Neural cell (in vitro differentiated cells): ENCODE measurements at regions not wholly inside any gene's neighbourhood (a gene's known extent, or its start where the extent isn't known, plus 50 kb on each side); places are given as distances from the start of the nearest gene placed in this dataset.

Source experiments
- H2AFZ ChIP-seq: fragments of 200-600, 300-800 bp; sonication (generic), shearing (Covaris generic); 2 replicates; pipeline ENCODE4 v1.6.0; 2014; ENCODE audit warnings: low read depth, mild to moderate bottlenecking, antibody characterized with exemption, low read length, moderate library complexity
- H3F3A ChIP-seq: fragments of 200-600 bp; shearing (Covaris generic); 2 replicates; pipeline ENCODE4 v1.6.1; 2016; ENCODE audit warnings: mild to moderate bottlenecking, moderate library complexity, mixed read lengths, antibody characterized with exemption, low read length; ENCODE audit not compliant: insufficient read depth, poor library complexity, severe bottlenecking
- H3K27ac ChIP-seq: fragments of 200-600, 300-800 bp; sonication (generic), shearing (Covaris generic); 2 replicates; pipeline ENCODE4 v1.5.1; 2014; ENCODE audit warnings: mild to moderate bottlenecking, low read length, moderate library complexity
- H3K27me3 ChIP-seq: fragments of 300-800, 200-600 bp; sonication (generic), shearing (Covaris generic); 2 replicates; pipeline ENCODE4 v1.6.0; 2014; ENCODE audit warnings: mild to moderate bottlenecking, low read depth, low read length, moderate library complexity; ENCODE audit not compliant: insufficient read depth
- H3K36me3 ChIP-seq: fragments of 300-800, 200-600 bp; sonication (generic), shearing (Covaris generic); 2 replicates; pipeline ENCODE4 v1.5.1; 2014; ENCODE audit warnings: mild to moderate bottlenecking, antibody characterized with exemption, low read length, moderate library complexity; ENCODE audit not compliant: insufficient read depth
- H3K4me2 ChIP-seq: fragments of 300-800, 200-600 bp; sonication (generic), shearing (Covaris generic); 2 replicates; pipeline ENCODE4 v1.6.0; 2014; ENCODE audit warnings: mild to moderate bottlenecking, low read length
- H3K4me3 ChIP-seq: fragments of 300-800, 200-600 bp; sonication (generic), shearing (Covaris generic); 2 replicates; pipeline ENCODE4 v1.5.1; 2014; ENCODE audit warnings: mild to moderate bottlenecking, low read length, moderate library complexity
- H3K79me2 ChIP-seq: fragments of 200-600 bp; shearing (Covaris generic); replicated peaks from 2 replicates; pipeline ENCODE4 v1.6.0; 2014; ENCODE audit warnings: mild to moderate bottlenecking, low read length, moderate library complexity; ENCODE audit not compliant: insufficient read depth
- H3K9ac ChIP-seq: fragments of 300-800, 200-600 bp; sonication (generic), shearing (Covaris generic); 2 replicates; pipeline ENCODE4 v1.6.1; 2016; ENCODE audit warnings: mild to moderate bottlenecking, low read length, mixed read lengths
- H3K9me2 ChIP-seq: fragments of 200-600 bp; shearing (Covaris generic); 2 replicates; pipeline ENCODE4 v1.6.1; 2016; ENCODE audit warnings: mild to moderate bottlenecking, low read length, mixed read lengths; ENCODE audit not compliant: insufficient read depth
- H3K9me3 ChIP-seq: fragments of 200-600, 300-800 bp; sonication (generic), shearing (Covaris generic); 2 replicates; pipeline ENCODE4 v1.6.1; 2016; ENCODE audit warnings: mild to moderate bottlenecking, mixed run types, low read length, moderate library complexity, mixed read lengths
- H4K20me1 ChIP-seq: fragments of 200-600 bp; shearing (Covaris generic); 2 replicates; pipeline ENCODE4 v1.6.1; 2016; ENCODE audit warnings: mild to moderate bottlenecking, mixed run types; ENCODE audit not compliant: insufficient read depth
- CTCF ChIP-seq: fragments of 450-650 bp; IDR thresholded peaks from 2 replicates; pipeline ENCODE4 v1.5.1; 2014; ENCODE audit warnings: antibody characterized with exemption, mild to moderate bottlenecking, moderate library complexity; ENCODE audit not compliant: poor library complexity, severe bottlenecking
- EP300 ChIP-seq: fragments of 450-650 bp; conservative IDR thresholded peaks from 2 replicates; pipeline ENCODE4 v1.6.1; 2014; ENCODE audit warnings: antibody characterized with exemption, mild to moderate bottlenecking, moderate library complexity; ENCODE audit not compliant: poor library complexity, severe bottlenecking
- EZH2 ChIP-seq: fragments of 200-600, 300-800 bp; shearing (Covaris generic), sonication (generic); IDR thresholded peaks from 2 replicates; pipeline ENCODE4 v1.6.1; 2014; ENCODE audit warnings: antibody characterized with exemption, low read length, borderline replicate concordance, mild to moderate bottlenecking; ENCODE audit not compliant: insufficient read depth, poor library complexity, severe bottlenecking
- MXI1 ChIP-seq: fragments of 450-650 bp; conservative IDR thresholded peaks from 2 replicates; pipeline ENCODE4 v1.6.1; 2014; ENCODE audit warnings: antibody characterized with exemption, mild to moderate bottlenecking; ENCODE audit not compliant: poor library complexity, severe bottlenecking
- POLR2AphosphoS5 ChIP-seq: IDR thresholded peaks from 2 replicates; pipeline ENCODE4 v1.6.1; 2012
- RAD21 ChIP-seq: fragments of 450-650 bp; conservative IDR thresholded peaks from 2 replicates; pipeline ENCODE4 v1.6.1; 2014; ENCODE audit warnings: antibody characterized with exemption, mild to moderate bottlenecking, moderate library complexity
- REST ChIP-seq: IDR thresholded peaks from 2 replicates; pipeline ENCODE4 v1.6.1; 2012; ENCODE audit warnings: borderline replicate concordance
- SMC3 ChIP-seq: fragments of 450-650 bp; conservative IDR thresholded peaks from 2 replicates; pipeline ENCODE4 v1.6.1; 2014; ENCODE audit warnings: antibody characterized with exemption, mild to moderate bottlenecking, moderate library complexity; ENCODE audit not compliant: poor library complexity
- TAF1 ChIP-seq: IDR thresholded peaks from 2 replicates; pipeline ENCODE4 v1.6.1; 2012; ENCODE audit warnings: low read depth

DNA sequence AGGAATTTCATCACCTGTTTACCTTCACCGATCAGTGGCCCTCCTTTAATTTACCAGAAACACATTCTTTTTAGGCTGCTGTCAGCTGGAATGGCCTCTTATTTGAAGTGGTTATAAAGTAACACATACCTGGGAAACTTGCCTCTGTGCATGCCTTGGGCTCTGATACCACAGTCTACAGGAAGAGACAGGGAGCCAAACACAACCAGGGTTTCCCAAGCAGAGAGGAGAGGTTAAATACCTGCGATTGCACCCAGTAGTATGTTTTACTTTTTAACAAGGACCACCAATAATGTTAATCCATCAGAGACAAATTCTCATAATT is 444.0 kb upstream of the SGCG start:
- Histone ChIP-seq H3K9ac (no peak overlapping the region), H3K4me3 (no peak overlapping the region), H4K20me1 (no peaks in the 10 kb centered on the region), H3K79me2 (no peaks in the 10 kb centered on the region), H3K4me2 (no peak overlapping the region), H3F3A (no peaks in the 10 kb centered on the region), H3K27me3 (no peaks in the 10 kb centered on the region), H3K27ac (no peak overlapping the region), H3K36me3 (no peaks in the 10 kb centered on the region), H2AFZ (no peak overlapping the region), H3K9me2 (no peaks in the 10 kb centered on the region), H3K9me3 (peaks cover 2% of the 10 kb centered on the region)
- TF ChIP-seq EZH2: no peak
- TF ChIP-seq RAD21: no peak
- TF ChIP-seq CTCF: no peak
- TF ChIP-seq TAF1: no peak
- TF ChIP-seq MXI1: no peak

- Histone ChIP-seq H3K27ac (no peak overlapping the region), H3K4me3 (no peak overlapping the region), H3K79me2 (no peaks in the 10 kb centered on the region), H3K9ac (no peak overlapping the region), H2AFZ (no peak overlapping the region), H3F3A (no peaks in the 10 kb centered on the region), H3K9me2 (no peaks in the 10 kb centered on the region), H3K27me3 (no peaks in the 10 kb centered on the region), H3K9me3 (peaks cover 2% of the 10 kb centered on the region), H3K4me2 (no peak overlapping the region), H3K36me3 (no peaks in the 10 kb centered on the region), H4K20me1 (no peaks in the 10 kb centered on the region)
- TF ChIP-seq REST (no peak), RAD21 (no peak), POLR2AphosphoS5 (no peak), SMC3 (no peak), EZH2 (no peak), TAF1 (no peak), CTCF (no peak), EP300 (no peak), MXI1 (no peak)
These were observed 442.4 kb upstream of the SGCG start for GRCh38 chr13:22738357-22738756.
